ENCODE measurements at regions not wholly inside any gene's neighbourhood (a gene's known extent, or its start where the extent isn't known, plus 50 kb on each side); places are given as distances from the start of the nearest gene placed in this dataset.

- no peak overlapping the region for H3K4me3 Mint-ChIP-seq
- no peaks in the 10 kb centered on the region for H3K27me3 Mint-ChIP-seq (ENCODE audit: low read depth in 3 of 3)
- no peak for DNase-seq
- H3K27ac Mint-ChIP-seq: no peak overlapping the region
- H3K9me3 Mint-ChIP-seq: peaks cover 0 to 23% (median 4%) of the 10 kb centered on the region in 6 donors
- no peaks in the 10 kb centered on the region for H3K4me1 Mint-ChIP-seq
- no peaks in the 10 kb centered on the region for H3K36me3 Mint-ChIP-seq
Observed at GRCh38 chr9:116066221-116066620, 87.4 kb upstream of the PAPPA start.

DNA sequence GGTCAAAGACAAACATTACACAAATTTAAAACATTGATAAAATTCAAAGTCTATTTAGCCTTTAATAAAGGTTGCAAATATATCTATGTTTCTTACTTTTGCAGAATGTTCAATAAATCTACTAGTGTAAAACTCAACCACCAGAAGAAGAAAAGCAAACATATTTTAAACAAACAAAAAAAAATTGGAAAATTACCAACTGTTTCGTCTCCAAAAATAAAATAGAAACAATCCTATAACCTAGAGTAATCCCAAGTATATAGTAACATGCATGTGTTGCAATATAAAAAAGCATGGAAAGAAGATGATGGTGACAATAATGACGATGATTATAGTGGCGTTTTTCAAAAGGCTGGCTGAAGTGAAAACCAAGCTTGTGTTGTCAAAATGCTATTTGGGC, 86.0 kb upstream of the PAPPA start:
- no peak overlapping the region for H3K27ac Mint-ChIP-seq
- peaks cover 0 to 16% (median 3%) of the 10 kb centered on the region in 6 donors for H3K9me3 Mint-ChIP-seq
- H3K36me3 Mint-ChIP-seq: no peaks in the 10 kb centered on the region
- no peak for DNase-seq
- H3K27me3 Mint-ChIP-seq (ENCODE audit: low read depth in 3 of 3): peaks cover 0 to 2% (median 0%) of the 10 kb centered on the region in 3 donors
- H3K4me1 Mint-ChIP-seq: no peaks in the 10 kb centered on the region
- H3K4me3 Mint-ChIP-seq: no peak overlapping the region

DNA sequence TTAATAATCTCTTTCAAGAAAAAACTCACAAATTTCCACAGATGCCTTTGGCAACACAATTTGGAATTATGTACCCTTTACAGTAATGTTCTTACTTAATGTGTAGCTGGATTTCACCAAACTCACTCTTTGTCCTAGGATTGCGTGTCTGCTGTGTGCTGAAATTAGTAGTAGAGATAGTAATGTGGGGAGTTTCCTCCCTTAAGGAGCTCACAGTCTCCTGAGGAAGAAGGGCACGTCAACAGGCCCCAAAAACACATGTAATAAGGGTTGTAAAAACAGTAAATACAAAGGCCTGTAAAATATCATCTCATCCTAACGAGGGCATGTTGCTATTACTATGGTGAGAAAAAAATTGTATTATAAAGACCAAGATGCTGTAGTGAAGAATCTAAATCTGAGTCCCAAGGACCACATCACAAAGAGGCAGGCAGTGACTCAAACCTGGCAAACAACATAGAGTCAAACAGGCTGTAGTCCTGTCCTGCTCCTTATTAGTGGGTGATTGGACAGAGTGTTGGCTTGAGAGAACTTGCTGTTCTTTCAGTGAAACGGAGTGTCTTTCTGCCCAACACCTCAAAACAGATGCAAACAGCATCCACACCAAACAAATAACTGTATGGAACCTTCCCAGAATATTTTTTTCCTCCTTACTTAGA, 83.2 kb upstream of the PAPPA start:
- no peak for DNase-seq
- Mint-ChIP-seq H3K4me1 (no peaks in the 10 kb centered on the region), H3K4me3 (no peak overlapping the region), H3K27ac (no peak overlapping the region), H3K9me3 (peaks cover 0 to 10% (median 6%) of the 10 kb centered on the region in 6 donors), H3K27me3 (ENCODE audit: low read depth in 3 of 3) (peaks cover 0 to 2% (median 0%) of the 10 kb centered on the region in 3 donors), H3K36me3 (no peaks in the 10 kb centered on the region)

DNA sequence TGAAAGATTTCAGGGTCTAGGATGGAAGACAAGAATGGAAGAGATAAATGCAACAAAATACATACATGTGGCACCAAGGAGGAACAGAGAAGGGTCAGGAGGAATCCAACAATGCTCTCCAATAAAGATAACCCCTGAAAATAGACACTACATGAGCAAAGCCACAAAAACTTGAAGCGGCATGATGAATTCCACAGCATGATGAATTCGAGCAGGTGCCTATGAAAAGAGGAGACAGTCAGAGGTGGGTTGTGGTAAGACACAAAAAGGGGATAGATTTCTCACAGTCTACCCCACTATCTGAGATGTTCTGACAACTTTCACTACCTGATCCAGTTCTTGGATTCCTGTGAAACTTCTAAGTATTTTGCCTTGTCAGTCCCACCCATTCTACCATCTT, 81.5 kb upstream of the PAPPA start:
- DNase-seq: no peak
- no peak overlapping the region for H3K4me3 Mint-ChIP-seq

DNA sequence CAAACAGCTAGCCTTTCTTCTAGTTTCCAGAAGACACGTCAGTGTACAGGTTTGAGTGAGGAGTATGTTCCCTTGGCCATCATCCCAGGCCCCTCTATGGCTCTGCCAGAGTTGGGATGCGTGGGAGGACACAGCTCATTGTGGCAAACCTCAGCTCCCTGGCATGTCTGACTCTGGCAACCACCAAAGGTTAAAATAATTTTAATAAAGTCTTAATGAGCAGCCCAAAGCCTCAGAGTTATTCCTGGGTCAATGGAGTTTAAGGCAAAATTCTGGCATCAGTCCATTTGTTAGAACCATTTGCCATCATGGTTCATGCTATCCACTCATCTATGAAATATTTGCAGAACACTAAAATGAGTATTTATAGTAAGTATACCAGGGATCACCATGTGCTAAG, 79.8 kb upstream of the PAPPA start:
- Mint-ChIP-seq H3K27ac (no peak overlapping the region), H3K27me3 (ENCODE audit: low read depth in 3 of 3) (peaks cover 0 to 2% (median 0%) of the 10 kb centered on the region in 3 donors)

More for the DNA sequence above, 81.5 kb upstream of the PAPPA start:
- no peaks in the 10 kb centered on the region for H3K36me3 Mint-ChIP-seq
- no peaks in the 10 kb centered on the region for H3K4me1 Mint-ChIP-seq
- H3K27me3 Mint-ChIP-seq (ENCODE audit: low read depth in 3 of 3): peaks cover 0 to 2% (median 0%) of the 10 kb centered on the region in 3 donors
- H3K9me3 Mint-ChIP-seq: peaks cover 0 to 17% (median 4%) of the 10 kb centered on the region in 6 donors
- no peak overlapping the region for H3K27ac Mint-ChIP-seq

DNA sequence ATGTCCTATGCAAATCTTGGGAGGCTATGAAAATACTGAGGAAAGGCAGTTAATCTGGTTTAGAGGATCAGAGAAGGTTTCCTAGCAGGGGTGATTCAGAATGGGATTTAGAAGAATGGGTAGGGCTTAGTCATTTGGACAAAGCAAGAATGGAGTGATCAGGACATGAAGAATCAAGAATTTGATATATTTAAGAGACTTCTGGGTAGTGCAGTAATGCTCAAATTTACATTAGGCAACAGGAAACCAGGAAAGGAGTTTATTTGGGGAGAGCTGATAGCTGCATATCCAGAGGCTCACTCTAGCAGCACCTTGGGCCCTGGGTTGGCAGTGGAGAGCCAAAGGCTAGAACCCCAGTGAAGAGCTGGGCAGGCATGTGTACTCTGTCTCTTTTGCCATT, 78.9 kb upstream of the PAPPA start:
- H3K4me1 Mint-ChIP-seq: no peaks in the 10 kb centered on the region
- no peak overlapping the region for H3K27ac Mint-ChIP-seq
- peaks cover 2 to 16% (median 7%) of the 10 kb centered on the region in 6 donors for H3K9me3 Mint-ChIP-seq
- no peak for DNase-seq
- no peaks in the 10 kb centered on the region for H3K36me3 Mint-ChIP-seq
- peaks cover 0 to 2% (median 0%) of the 10 kb centered on the region in 3 donors for H3K27me3 Mint-ChIP-seq (ENCODE audit: low read depth in 3 of 3)
- no peak overlapping the region for H3K4me3 Mint-ChIP-seq

More for the DNA sequence above, 79.8 kb upstream of the PAPPA start:
- DNase-seq: no peak
- no peaks in the 10 kb centered on the region for H3K36me3 Mint-ChIP-seq
- H3K4me1 Mint-ChIP-seq: no peaks in the 10 kb centered on the region
- H3K4me3 Mint-ChIP-seq: no peak overlapping the region
- H3K9me3 Mint-ChIP-seq: peaks cover 2 to 16% (median 7%) of the 10 kb centered on the region in 6 donors

DNA sequence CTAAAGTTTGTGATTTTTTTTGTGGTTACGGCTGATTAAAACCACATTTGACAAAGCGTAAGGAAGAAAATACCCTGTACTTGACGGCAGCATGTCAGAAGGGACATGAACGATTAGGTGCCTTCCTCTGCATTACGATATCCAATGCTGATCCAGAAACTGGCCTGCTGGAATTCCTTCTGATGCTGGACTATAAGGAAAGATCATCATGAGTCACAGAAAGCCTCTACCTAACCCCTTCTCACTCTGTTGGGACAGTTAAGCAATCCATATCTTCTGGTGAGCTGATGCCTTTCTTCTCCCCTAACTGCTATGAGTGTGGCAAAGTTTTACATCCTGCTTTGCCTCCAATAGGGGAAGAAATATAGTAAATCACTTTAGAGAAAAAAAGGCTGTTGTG, 78.4 kb upstream of the PAPPA start:
- Mint-ChIP-seq H3K27ac (no peak overlapping the region), H3K36me3 (no peaks in the 10 kb centered on the region), H3K4me1 (no peaks in the 10 kb centered on the region), H3K27me3 (ENCODE audit: low read depth in 3 of 3) (peaks cover 0 to 3% (median 0%) of the 10 kb centered on the region in 3 donors), H3K9me3 (peaks cover 2 to 16% (median 7%) of the 10 kb centered on the region in 6 donors), H3K4me3 (no peak overlapping the region)
- DNase-seq: no peak

DNA sequence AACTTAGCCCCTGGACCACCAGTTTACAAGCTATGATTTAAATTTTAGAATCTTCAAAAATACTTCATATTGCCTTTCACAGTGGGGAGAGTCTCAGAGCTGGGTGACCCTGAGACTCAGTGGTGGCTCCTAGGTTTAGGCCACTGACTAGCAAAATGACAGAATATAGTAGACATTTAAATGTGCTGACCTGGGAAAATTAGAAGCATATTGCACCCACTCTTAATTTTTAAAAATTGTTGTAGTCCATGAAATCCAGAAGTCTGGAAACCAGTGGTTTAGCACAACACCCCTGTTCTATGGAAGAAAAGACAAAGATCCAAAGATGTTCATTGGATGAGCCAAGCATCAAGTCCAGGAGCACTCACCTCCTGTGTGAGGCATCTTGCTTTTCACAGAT, 75.0 kb upstream of the PAPPA start:
- Mint-ChIP-seq H3K27me3 (ENCODE audit: low read depth in 3 of 3) (peaks cover 0 to 7% (median 0%) of the 10 kb centered on the region in 3 donors), H3K27ac (no peak overlapping the region), H3K4me1 (no peaks in the 10 kb centered on the region), H3K9me3 (peaks cover 0 to 23% (median 5%) of the 10 kb centered on the region in 6 donors), H3K36me3 (no peaks in the 10 kb centered on the region), H3K4me3 (no peak overlapping the region)
- DNase-seq: no peak

GRCh38 chr9:116080561-116080960, 73.0 kb upstream of the PAPPA start:
- no peaks in the 10 kb centered on the region for H3K36me3 Mint-ChIP-seq
- DNase-seq: no peak
- no peak overlapping the region for H3K4me3 Mint-ChIP-seq
- peaks cover 0 to 23% (median 3%) of the 10 kb centered on the region in 6 donors for H3K9me3 Mint-ChIP-seq
- peaks cover 0 to 7% (median 0%) of the 10 kb centered on the region in 3 donors for H3K27me3 Mint-ChIP-seq (ENCODE audit: low read depth in 3 of 3)
- no peaks in the 10 kb centered on the region for H3K4me1 Mint-ChIP-seq
- no peak overlapping the region for H3K27ac Mint-ChIP-seq

DNA sequence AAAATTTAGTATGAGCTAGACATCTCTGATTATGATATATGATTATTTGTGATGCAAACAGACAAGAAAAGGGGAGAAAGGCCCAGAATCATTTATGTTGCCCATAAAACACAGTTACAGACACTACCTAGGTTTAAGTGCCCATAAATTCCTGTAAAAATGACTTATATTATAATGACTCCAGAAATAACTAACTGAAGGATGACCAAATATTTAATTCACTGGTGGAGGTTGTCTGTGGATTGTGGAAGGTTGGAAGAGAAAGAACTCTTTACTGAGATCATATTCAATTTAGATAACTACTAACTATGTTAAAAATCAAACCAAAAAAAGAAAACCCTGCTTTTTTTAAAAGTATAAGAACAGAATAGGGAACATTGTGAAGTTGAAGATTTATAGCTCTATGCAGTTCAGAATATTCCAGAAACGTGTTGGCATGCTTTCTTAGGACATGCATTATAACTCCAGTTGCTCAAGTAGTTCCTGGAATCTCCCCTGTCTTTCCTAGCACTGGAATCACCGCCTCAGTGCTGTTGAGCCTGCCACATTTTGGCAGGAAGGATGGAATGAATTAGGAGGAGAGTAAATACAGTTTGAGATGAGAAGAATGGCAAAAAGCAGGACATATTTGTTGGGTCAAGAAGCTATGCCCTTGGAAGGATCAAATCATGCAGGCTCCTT, 72.0 kb upstream of the PAPPA start:
- H3K4me3 Mint-ChIP-seq: no peak overlapping the region
- H3K4me1 Mint-ChIP-seq: no peaks in the 10 kb centered on the region
- no peak for DNase-seq
- H3K27ac Mint-ChIP-seq: no peak overlapping the region
- H3K36me3 Mint-ChIP-seq: no peaks in the 10 kb centered on the region
- peaks cover 0 to 23% (median 2%) of the 10 kb centered on the region in 6 donors for H3K9me3 Mint-ChIP-seq
- peaks cover 0 to 7% (median 0%) of the 10 kb centered on the region in 3 donors for H3K27me3 Mint-ChIP-seq (ENCODE audit: low read depth in 3 of 3)

- Mint-ChIP-seq H3K4me3 (no peak overlapping the region), H3K4me1 (no peaks in the 10 kb centered on the region), H3K27ac (no peak overlapping the region), H3K36me3 (no peaks in the 10 kb centered on the region), H3K9me3 (peaks cover 0 to 18% (median 1%) of the 10 kb centered on the region in 6 donors), H3K27me3 (ENCODE audit: low read depth in 3 of 3) (peaks cover 0 to 7% (median 0%) of the 10 kb centered on the region in 3 donors)
- DNase-seq: no peak
Observed at GRCh38 chr9:116083837-116084236, 69.8 kb upstream of the PAPPA start.

- no peak for DNase-seq
- H3K36me3 Mint-ChIP-seq: no peaks in the 10 kb centered on the region
- H3K4me1 Mint-ChIP-seq: no peaks in the 10 kb centered on the region
- H3K27me3 Mint-ChIP-seq (ENCODE audit: low read depth in 3 of 3): peaks cover 0 to 7% (median 0%) of the 10 kb centered on the region in 3 donors
- no peak overlapping the region for H3K27ac Mint-ChIP-seq
- H3K9me3 Mint-ChIP-seq: peaks cover 0 to 19% (median 1%) of the 10 kb centered on the region in 6 donors
- H3K4me3 Mint-ChIP-seq: no peak overlapping the region
Observed at GRCh38 chr9:116084497-116084896, 69.1 kb upstream of the PAPPA start.

DNA sequence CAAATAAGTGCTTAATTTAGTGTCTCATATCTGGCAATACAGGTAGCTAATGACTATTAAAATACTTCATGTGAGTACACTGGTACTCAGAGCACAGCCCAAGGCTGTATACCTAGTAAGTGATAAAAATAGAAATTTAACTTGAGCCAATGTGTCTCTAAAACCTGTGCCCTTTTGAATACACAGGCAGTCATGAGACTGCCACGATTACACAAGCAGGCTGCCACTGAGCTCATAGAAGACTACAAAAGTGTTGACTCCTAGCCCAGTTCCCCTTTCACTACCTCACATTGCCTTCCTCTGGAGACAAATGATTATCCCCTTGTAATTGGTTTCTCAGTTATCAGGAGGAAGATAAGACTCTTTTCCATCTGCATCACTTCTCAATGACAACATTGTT, 66.3 kb upstream of the PAPPA start:
- Mint-ChIP-seq H3K4me1 (no peaks in the 10 kb centered on the region), H3K27me3 (ENCODE audit: low read depth in 3 of 3) (peaks cover 0 to 1% (median 0%) of the 10 kb centered on the region in 3 donors), H3K4me3 (no peak overlapping the region), H3K27ac (no peak overlapping the region), H3K9me3 (peaks cover 0 to 22% (median 9%) of the 10 kb centered on the region in 6 donors), H3K36me3 (no peaks in the 10 kb centered on the region)
- DNase-seq: no peak

- DNase-seq: no peak
- H3K9me3 Mint-ChIP-seq: peaks cover 0 to 23% (median 9%) of the 10 kb centered on the region in 6 donors
- no peak overlapping the region for H3K27ac Mint-ChIP-seq
- H3K4me1 Mint-ChIP-seq: no peaks in the 10 kb centered on the region
- peaks cover 0 to 1% (median 0%) of the 10 kb centered on the region in 3 donors for H3K27me3 Mint-ChIP-seq (ENCODE audit: low read depth in 3 of 3)
- H3K4me3 Mint-ChIP-seq: no peak overlapping the region
- H3K36me3 Mint-ChIP-seq: no peaks in the 10 kb centered on the region
Observed at GRCh38 chr9:116087751-116088194, 65.8 kb upstream of the PAPPA start.
